Endothelial cell of umbilical vein (primary cell): ENCODE measurements at regions not wholly inside any gene's neighbourhood (a gene's known extent, or its start where the extent isn't known, plus 50 kb on each side); places are given as distances from the start of the nearest gene placed in this dataset.

Experiments
- CTCF ChIP-seq, 2 donors: IDR thresholded peaks; 1 replicate in 1 of 2; 2 replicates in 1 of 2; pipeline ENCODE4 v1.5.1; 2011; ENCODE audit warnings: low read length in 2 of 2, mild to moderate bottlenecking in 2 of 2, moderate library complexity in 2 of 2, control low read depth in 1 of 2, inconsistent platforms in 1 of 2, low read depth in 1 of 2; ENCODE audit not compliant: insufficient read depth in 1 of 2; ENCODE audit errors: extremely low read depth in 1 of 2
- EZH2 ChIP-seq: IDR thresholded peaks from 2 replicates; pipeline ENCODE4 v1.6.1; 2012; ENCODE audit warnings: borderline replicate concordance, low read depth, mild to moderate bottlenecking, moderate library complexity, low read length, inconsistent platforms; ENCODE audit not compliant: severe bottlenecking
- GATA2 ChIP-seq: IDR thresholded peaks from 2 replicates; pipeline ENCODE4 v1.7.0; 2011; ENCODE audit warnings: low read depth, mild to moderate bottlenecking, moderate library complexity, mixed read lengths, low read length; ENCODE audit not compliant: insufficient read length, insufficient read depth
- JUN ChIP-seq: IDR thresholded peaks from 2 replicates; pipeline ENCODE4 v1.6.1; 2011; ENCODE audit warnings: borderline replicate concordance, low read depth; ENCODE audit not compliant: insufficient read length, insufficient read depth
- MAX ChIP-seq: IDR thresholded peaks from 2 replicates; pipeline ENCODE4 v1.6.1; 2011; ENCODE audit not compliant: insufficient read depth, insufficient read length
- POLR2A ChIP-seq: IDR thresholded peaks from 2 replicates; pipeline ENCODE4 v1.6.1; 2012; ENCODE audit warnings: low read depth, mild to moderate bottlenecking, control low read depth, low read length
- POLR2AphosphoS5 ChIP-seq: IDR thresholded peaks from 2 replicates; pipeline ENCODE4 v1.6.1; 2012; ENCODE audit warnings: low read depth, mild to moderate bottlenecking, control low read depth, low read length, moderate library complexity; ENCODE audit not compliant: insufficient read depth

GRCh38 chr10:65100146-65100545 is 1578.9 kb downstream of the REEP3 start:
- TF ChIP-seq CTCF (IDR thresholded peaks at IDR 0.05; ENCODE audit: extremely low read depth in 1 of 2, insufficient read depth in 1 of 2, low read depth in 1 of 2, low read length in 2 of 2) (no peak), POLR2A (no peak), EZH2 (no peak), JUN (no peak), MAX (no peak), GATA2 (no peak), POLR2AphosphoS5 (no peak)
